ENCODE measurements at regions not wholly inside any gene's neighbourhood (a gene's known extent, or its start where the extent isn't known, plus 50 kb on each side); places are given as distances from the start of the nearest gene placed in this dataset.

DNA sequence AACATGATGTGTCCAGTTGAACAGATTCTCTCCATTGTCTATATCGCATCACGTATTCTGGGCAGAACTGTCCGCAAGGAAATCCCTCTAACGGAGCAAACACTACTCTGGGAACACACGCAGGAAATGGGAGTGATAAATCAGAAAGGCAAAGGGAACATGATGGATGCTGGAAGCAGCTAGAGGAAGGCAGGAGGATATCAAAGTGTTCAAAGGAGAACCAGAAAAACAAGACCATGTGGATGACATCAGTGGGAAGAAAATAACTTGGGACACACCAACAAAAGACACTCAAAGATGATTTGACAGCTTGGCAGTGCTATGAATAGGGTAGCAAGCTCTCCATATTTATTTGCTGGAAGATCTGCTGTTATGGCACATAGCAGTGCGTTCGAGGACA, 142.9 kb downstream of the PLK2 start:
- Histone ChIP-seq H4K20me1 (ENCODE audit: control insufficient read depth, extremely low read depth, insufficient read depth, low read length) (no peaks in the 10 kb centered on the region), H3K27me3 (ENCODE audit: control insufficient read depth, extremely low read depth, insufficient read depth, low read length) (no peaks in the 10 kb centered on the region), H3K36me3 (ENCODE audit: control insufficient read depth in 2 of 2, extremely low read depth in 1 of 2, insufficient read depth in 2 of 2, low read length in 2 of 2) (no peaks in the 10 kb centered on the region), H3K4me3 (ENCODE audit: control insufficient read depth in 2 of 3, extremely low read depth in 1 of 3, insufficient read depth in 2 of 3, low read depth in 1 of 3, low read length in 3 of 3) (no peak overlapping the region), H3K27ac (ENCODE audit: control insufficient read depth, insufficient read depth, low read length) (no peak overlapping the region), H3K9me3 (ENCODE audit: control insufficient read depth, low read depth, low read length) (no peaks in the 10 kb centered on the region), H3K9me1 (ENCODE audit: control insufficient read depth, extremely low read depth, insufficient read depth, low read length) (no peaks in the 10 kb centered on the region), H3K4me2 (ENCODE audit: control insufficient read depth, extremely low read depth, insufficient read depth, low read depth, low read length) (no peak overlapping the region), H3K79me2 (ENCODE audit: control insufficient read depth, insufficient read depth, low read length) (no peaks in the 10 kb centered on the region), H2AFZ (ENCODE audit: control insufficient read depth, low read length) (no peak overlapping the region), H3K9ac (ENCODE audit: control insufficient read depth, extremely low read depth, insufficient read depth, low read length) (no peak overlapping the region), H3K4me1 (ENCODE audit: control insufficient read depth, extremely low read depth, insufficient read depth, low read length) (peaks cover 12% of the 10 kb centered on the region)
- FAIRE-seq = peak; percentile 75
- no peak for TF ChIP-seq EZH2 (IDR thresholded peaks at IDR 0.05; ENCODE audit: low read length)
- TF ChIP-seq, protein P1, sequence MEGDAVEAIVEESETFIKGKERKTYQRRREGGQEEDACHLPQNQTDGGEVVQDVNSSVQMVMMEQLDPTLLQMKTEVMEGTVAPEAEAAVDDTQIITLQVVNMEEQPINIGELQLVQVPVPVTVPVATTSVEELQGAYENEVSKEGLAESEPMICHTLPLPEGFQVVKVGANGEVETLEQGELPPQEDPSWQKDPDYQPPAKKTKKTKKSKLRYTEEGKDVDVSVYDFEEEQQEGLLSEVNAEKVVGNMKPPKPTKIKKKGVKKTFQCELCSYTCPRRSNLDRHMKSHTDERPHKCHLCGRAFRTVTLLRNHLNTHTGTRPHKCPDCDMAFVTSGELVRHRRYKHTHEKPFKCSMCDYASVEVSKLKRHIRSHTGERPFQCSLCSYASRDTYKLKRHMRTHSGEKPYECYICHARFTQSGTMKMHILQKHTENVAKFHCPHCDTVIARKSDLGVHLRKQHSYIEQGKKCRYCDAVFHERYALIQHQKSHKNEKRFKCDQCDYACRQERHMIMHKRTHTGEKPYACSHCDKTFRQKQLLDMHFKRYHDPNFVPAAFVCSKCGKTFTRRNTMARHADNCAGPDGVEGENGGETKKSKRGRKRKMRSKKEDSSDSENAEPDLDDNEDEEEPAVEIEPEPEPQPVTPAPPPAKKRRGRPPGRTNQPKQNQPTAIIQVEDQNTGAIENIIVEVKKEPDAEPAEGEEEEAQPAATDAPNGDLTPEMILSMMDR (optimal IDR thresholded peaks at IDR 0.05 in 1 of 3, IDR thresholded peaks at IDR 0.05 in 1 of 3, conservative IDR thresholded peaks at IDR 0.05 in 1 of 3; ENCODE audit: extremely low read depth in 1 of 3, insufficient read depth in 2 of 3, low read length in 3 of 3) = no peak
- dilution Hi-C loops (cut with MboI; ENCODE audit: extremely low pct_ligation_motif_present, low sequenced_read_pairs) = no loop called here
- no peak for DNase-seq (ENCODE audit: low read depth, low spot score)

DNA sequence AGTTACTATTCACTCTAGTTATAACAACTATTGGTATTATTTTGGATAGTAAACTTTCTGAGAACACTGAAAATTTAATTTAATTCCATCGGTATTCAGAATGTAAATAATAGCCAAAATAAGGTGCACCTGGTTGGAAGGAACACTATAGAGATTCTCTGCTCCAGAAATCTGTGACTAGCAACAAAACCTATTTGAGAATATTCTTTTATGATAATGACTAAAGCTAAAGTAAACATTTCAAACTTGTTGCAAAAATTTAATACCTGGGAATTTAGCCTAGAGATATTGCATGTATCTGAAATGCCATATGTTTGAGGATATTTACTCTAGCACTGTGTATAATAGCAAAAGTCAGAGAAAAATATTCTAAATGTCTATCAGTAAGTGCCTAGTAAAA, 144.1 kb downstream of the PLK2 start:
- Histone ChIP-seq H4K20me1 (ENCODE audit: control insufficient read depth, extremely low read depth, insufficient read depth, low read length) (no peaks in the 10 kb centered on the region), H3K4me2 (ENCODE audit: control insufficient read depth, extremely low read depth, insufficient read depth, low read depth, low read length) (no peak overlapping the region), H3K4me3 (ENCODE audit: control insufficient read depth in 2 of 3, extremely low read depth in 1 of 3, insufficient read depth in 2 of 3, low read depth in 1 of 3, low read length in 3 of 3) (no peak overlapping the region), H3K27me3 (ENCODE audit: control insufficient read depth, extremely low read depth, insufficient read depth, low read length) (no peaks in the 10 kb centered on the region), H3K9me3 (ENCODE audit: control insufficient read depth, low read depth, low read length) (no peaks in the 10 kb centered on the region), H3K4me1 (ENCODE audit: control insufficient read depth, extremely low read depth, insufficient read depth, low read length) (peaks cover 12% of the 10 kb centered on the region), H3K9ac (ENCODE audit: control insufficient read depth, extremely low read depth, insufficient read depth, low read length) (no peak overlapping the region), H3K36me3 (ENCODE audit: control insufficient read depth in 2 of 2, extremely low read depth in 1 of 2, insufficient read depth in 2 of 2, low read length in 2 of 2) (no peaks in the 10 kb centered on the region), H2AFZ (ENCODE audit: control insufficient read depth, low read length) (no peak overlapping the region), H3K79me2 (ENCODE audit: control insufficient read depth, insufficient read depth, low read length) (no peaks in the 10 kb centered on the region), H3K27ac (ENCODE audit: control insufficient read depth, insufficient read depth, low read length) (no peak overlapping the region), H3K9me1 (ENCODE audit: control insufficient read depth, extremely low read depth, insufficient read depth, low read length) (no peaks in the 10 kb centered on the region)
- no peak for TF ChIP-seq EZH2 (IDR thresholded peaks at IDR 0.05; ENCODE audit: low read length)
- TF ChIP-seq, protein P1 (optimal IDR thresholded peaks at IDR 0.05 in 1 of 3, IDR thresholded peaks at IDR 0.05 in 1 of 3, conservative IDR thresholded peaks at IDR 0.05 in 1 of 3; ENCODE audit: extremely low read depth in 1 of 3, insufficient read depth in 2 of 3, low read length in 3 of 3) = no peak
- DNase-seq (ENCODE audit: low read depth, low spot score) (no peak), FAIRE-seq (no peak)
- dilution Hi-C loops (cut with MboI; ENCODE audit: extremely low pct_ligation_motif_present, low sequenced_read_pairs) = no loop called here
